Retinal pigment epithelial cell (primary cell): ENCODE measurements at regions not wholly inside any gene's neighbourhood (a gene's known extent, or its start where the extent isn't known, plus 50 kb on each side); places are given as distances from the start of the nearest gene placed in this dataset.

ENCODE experiments used
- DNase-seq: peaks from one replicate; pipeline ENCODE4 v3.0.0-alpha.2; 2010; ENCODE audit warnings: low read depth
- H3K4me3 ChIP-seq: 2 replicates; pipeline ENCODE4 v1.5.1; 2011; ENCODE audit warnings: mild to moderate bottlenecking, low read length, control low read depth, moderate library complexity
- TF ChIP-seq, protein P1 (sequence below): conservative IDR thresholded peaks from 2 replicates; pipeline ENCODE4 v1.5.1; 2011; ENCODE audit warnings: low read depth, low read length, control low read depth, inconsistent platforms

DNA sequence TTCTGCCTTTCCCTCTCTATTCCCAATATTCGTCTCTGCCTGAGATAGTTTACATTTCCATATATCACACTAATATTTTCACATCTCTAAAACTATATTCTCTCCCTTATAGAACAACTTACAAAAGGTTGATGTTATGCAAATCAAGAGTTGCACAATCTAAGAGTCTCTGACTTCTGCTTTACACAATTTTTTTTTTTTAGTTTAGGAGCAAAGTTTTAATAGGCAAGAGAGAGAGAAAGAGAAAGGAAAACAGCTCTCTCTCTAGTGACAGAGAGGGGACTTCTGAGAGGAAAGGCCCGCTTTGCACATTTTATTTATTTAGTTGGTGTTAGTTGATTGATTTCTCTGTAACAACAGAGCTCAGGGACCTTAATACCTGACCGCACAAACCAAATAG, 380.2 kb downstream of the TXNL1 start:
- TF ChIP-seq, protein P1, sequence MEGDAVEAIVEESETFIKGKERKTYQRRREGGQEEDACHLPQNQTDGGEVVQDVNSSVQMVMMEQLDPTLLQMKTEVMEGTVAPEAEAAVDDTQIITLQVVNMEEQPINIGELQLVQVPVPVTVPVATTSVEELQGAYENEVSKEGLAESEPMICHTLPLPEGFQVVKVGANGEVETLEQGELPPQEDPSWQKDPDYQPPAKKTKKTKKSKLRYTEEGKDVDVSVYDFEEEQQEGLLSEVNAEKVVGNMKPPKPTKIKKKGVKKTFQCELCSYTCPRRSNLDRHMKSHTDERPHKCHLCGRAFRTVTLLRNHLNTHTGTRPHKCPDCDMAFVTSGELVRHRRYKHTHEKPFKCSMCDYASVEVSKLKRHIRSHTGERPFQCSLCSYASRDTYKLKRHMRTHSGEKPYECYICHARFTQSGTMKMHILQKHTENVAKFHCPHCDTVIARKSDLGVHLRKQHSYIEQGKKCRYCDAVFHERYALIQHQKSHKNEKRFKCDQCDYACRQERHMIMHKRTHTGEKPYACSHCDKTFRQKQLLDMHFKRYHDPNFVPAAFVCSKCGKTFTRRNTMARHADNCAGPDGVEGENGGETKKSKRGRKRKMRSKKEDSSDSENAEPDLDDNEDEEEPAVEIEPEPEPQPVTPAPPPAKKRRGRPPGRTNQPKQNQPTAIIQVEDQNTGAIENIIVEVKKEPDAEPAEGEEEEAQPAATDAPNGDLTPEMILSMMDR: no peak
- no peak for DNase-seq
- no peak overlapping the region for H3K4me3 ChIP-seq

DNA sequence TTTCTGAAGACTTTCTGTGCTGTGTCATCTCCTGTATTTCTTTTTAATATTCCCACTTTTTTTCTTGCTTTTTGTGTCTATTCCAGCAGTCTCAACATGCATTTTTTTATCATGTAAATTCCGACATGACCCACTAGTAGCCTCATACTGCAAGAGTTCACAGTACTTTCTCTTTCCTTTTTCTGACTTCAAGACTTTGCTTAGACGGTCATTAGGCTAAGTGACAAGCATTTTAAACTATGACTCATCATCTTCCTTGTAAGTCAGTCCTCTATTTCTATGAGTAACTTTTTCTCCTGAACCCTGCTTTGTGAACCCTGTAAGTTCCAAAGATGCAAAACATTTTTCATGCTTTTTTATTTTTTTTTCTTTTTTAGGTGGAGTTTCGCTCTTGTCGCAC, 381.2 kb downstream of the TXNL1 start:
- TF ChIP-seq, protein P1: no peak
- no peak overlapping the region for H3K4me3 ChIP-seq
- peak; percentile 26 for DNase-seq

DNA sequence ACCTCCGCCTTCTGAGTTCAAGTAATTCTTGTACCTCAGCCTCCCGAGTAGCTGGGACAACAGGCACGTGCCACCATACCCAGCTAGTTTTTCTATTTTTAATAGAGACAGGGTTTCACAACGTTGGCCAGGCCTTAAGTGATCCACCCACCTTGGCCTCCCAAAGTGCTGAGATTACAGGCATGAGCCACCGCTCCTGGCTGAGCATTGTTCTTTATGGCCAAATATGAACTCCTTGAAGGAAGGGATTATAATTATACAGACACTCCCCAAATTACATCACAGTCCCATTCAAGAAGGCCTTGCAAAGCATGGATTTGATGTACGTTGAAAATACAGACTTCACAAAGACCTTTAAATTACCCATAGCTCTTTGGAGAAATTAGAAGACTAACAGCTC, 381.7 kb downstream of the TXNL1 start:
- TF ChIP-seq, protein P1: no peak
- no peak for DNase-seq
- no peak overlapping the region for H3K4me3 ChIP-seq

DNA sequence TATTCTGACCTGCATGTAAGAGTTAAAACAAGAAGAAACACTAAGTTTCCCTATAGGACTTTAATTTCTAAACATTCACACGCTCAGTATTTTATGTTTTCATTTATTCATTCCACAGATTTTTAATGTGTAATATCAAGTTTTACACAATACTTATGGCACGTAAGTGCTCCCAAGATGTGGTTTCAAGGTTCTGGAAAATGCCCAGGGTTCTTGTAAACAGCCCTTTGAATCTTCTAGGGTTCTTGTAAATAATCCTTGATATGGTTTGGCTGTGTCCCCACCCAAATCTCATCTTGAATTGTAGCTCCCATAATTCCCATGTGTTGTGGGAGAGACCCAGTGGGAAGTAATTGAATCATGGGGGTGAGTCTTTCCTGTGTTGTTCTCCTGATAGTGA, 383.0 kb downstream of the TXNL1 start:
- H3K4me3 ChIP-seq: no peak overlapping the region
- no peak for DNase-seq
- TF ChIP-seq, protein P1: no peak

DNA sequence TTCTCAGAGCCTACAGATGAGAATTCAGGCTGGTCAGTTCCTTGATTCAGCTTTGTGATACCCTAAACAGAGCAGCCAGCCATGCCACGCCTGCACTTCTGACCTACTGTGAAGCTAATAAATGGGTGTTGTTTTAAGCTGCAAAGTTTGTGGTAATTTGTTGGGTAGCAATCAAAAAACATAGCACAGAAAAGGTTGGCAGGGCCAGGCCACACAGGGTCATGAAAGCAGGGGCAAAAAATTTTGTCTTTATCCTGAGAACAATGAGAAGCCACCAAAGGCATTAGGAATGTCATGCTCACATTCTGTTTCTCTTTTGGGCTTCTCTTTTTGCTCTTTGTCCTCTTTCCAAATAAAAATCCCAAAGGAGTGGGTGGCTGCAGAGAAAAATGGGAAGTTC, 385.9 kb downstream of the TXNL1 start:
- no peak overlapping the region for H3K4me3 ChIP-seq
- TF ChIP-seq, protein P1: no peak
- DNase-seq: no peak

DNA sequence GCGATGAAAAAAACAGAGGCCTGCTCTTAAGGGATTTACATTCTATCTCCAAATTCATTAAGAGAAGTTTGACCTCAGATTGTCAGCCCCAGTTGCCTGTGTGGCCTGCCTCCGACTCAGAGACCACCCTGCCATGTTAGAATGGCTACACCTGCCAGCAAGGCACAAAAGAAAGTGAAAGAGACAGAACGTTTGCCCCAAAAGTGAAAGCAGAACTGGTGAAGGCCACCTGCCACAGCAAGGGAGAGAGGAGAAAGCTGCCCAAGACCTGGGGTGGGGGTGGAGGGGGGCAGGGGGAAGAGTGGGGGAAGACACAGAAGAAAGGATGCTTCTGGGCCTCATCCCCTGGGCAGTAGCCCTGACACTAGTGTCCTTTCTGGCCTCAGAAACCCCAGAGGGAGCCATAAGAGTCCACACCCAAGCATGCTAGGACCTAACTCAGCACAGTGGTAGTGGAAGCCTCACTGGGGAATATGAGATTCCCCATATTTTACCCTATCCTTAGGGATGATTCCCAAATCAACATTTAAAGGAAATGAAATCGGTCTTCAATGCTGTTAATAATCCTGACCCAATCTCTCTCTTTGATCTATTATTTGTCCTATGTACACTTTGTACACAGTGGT, 389.7 kb downstream of the TXNL1 start:
- TF ChIP-seq, protein P1: no peak
- H3K4me3 ChIP-seq: no peak overlapping the region
- no peak for DNase-seq

DNA sequence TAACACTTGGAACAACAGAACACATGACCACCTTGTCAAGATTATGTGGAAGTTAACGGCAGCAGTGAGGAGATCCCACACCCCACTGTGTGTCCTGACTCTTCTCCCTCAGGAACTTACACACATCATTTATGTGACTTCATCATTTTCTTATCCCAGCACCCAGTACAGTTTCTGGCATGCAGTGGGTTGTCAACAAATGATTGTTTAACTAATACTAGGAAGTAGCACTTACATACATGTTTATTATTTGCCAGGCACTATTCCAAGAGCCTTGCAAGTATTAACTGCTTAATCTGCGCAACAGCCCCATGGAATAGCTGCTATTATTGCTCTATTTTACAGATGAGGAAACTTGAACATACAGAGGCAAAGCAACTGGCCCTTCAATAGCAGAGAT, 391.5 kb downstream of the TXNL1 start:
- TF ChIP-seq, protein P1: no peak
- no peak for DNase-seq
- no peak overlapping the region for H3K4me3 ChIP-seq
